GM19438 (cell line): ENCODE measurements at regions not wholly inside any gene's neighbourhood (a gene's known extent, or its start where the extent isn't known, plus 50 kb on each side); places are given as distances from the start of the nearest gene placed in this dataset.
A peak's percentile ranks its signal among the peaks of the same experiment; 100 is the strongest.
"Not testable (repeated sequence)": the region's sequence is repeated elsewhere in the genome, so short reads cannot be mapped to it uniquely, and the experiment has no call there.

Source experiments
- ATAC-seq: cut with Tn5 transposase; IDR thresholded peaks from one replicate; pipeline ENCODE4 v1.9.1; 2021; ENCODE audit warnings: low read depth; ENCODE audit not compliant: unreplicated experiment

DNA sequence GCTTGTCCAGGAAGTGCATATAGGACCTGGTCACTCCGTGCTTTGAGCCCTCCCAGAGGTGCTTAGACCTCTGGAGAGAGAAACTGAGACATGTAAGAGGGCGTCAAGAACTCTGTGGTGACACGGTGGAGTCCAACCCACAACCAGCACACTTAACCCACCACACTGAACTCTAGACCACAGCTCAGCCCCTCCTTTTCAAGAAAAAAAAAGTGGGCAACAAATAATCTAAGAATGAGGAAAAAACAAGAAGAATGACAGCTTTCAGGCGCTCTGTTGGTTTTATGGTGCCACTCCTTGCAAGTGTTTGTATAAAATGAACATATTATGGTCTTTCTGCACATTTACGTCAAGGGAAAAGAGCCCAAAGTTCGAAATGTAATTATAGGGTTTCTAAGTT is 50.2 kb upstream of the SNAPC3 start:
- no peak for ATAC-seq

DNA sequence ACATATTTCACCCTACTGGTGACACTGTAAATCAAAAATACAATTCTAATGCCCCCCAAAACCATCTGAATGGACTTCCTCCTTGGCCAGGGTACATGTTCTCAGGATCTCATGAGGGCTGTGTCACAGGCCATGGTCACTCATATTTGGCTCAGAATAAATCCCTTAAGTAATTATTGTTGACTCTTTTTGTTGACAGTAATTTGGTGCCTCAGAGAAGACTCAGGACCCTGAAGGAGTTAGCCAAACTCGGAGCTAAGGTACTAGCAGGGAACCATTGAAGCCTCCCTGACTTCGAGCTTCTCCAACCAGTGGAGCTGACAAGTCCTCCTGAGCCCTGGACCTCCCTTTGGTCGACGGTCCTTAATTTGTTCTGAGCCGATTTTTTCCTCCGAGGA is 51.2 kb upstream of the SNAPC3 start:
- ATAC-seq, result no peak

- ATAC-seq, result no peak
Measured at GRCh38 chr9:15370466-15371447, 51.9 kb upstream of the SNAPC3 start.

DNA sequence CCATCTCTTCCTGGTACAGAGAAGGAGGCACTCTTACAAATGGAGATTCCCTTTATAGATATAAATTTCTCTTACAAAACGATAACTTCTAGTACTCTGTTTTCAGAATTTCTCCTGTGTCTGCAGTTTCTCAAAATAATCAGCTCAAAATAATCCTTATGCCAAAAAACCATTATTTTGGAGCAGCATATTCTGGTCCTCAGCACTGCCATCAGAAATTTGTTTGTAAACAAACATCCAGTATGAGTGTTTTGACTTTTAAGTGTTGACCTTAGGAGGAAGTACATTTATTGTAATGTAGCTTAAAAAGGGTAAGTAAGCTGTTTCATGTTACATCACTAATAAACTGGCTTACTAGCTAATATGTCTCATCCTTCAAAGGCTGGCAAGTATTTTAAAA is 52.8 kb upstream of the SNAPC3 start:
- no peak for ATAC-seq

GRCh38 chr9:15369238-15369637 is 53.4 kb upstream of the SNAPC3 start:
- no peak for ATAC-seq

GRCh38 chr9:15364975-15365553 is 57.6 kb upstream of the SNAPC3 start:
- ATAC-seq, result not testable (repeated sequence)

- no peak for ATAC-seq
Measured at GRCh38 chr9:15361737-15362136, 54.7 kb upstream of the TTC39B start.

DNA sequence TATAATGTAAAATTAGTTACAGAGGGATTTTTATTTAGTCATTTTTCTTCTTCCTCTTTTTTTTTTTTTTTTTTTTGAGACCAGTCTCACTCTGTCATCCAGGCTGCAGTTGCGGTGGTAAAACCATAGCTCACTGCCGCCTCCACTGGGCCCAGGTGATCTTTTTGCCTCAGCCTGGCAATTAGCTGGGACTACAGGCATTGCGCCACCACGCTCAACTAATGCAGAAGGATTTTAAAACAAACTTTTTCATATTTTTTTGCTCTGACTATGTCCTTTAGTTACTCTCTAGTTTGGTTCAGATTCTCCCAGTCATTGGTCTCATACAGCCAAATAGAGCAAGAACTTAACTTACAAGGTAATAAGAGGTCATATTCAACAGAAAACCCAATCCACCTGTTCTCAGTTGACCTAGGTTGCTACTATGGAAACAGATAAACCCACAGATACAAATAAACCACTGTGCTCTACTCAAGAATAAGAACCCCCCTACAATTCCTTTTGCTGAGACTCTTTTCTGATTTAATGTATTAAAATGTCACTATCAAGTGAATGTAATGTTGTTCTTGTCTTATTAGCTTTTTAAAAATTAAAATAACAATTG is 50.1 kb upstream of the TTC39B start:
- ATAC-seq, result peak; percentile 92
